Activated naive CD4-positive, alpha-beta T cell treated with Interleukin-2 at 50 U/mL for 16 hours (primary cell): ENCODE measurements at regions not wholly inside any gene's neighbourhood (a gene's known extent, or its start where the extent isn't known, plus 50 kb on each side); places are given as distances from the start of the nearest gene placed in this dataset.
"Not testable (repeated sequence)": the region's sequence is repeated elsewhere in the genome, so short reads cannot be mapped to it uniquely, and the experiment has no call there.

ENCODE experiments used
- DNase-seq: peaks from one replicate; pipeline ENCODE4 v3.0.0-alpha.2; 2020

DNA sequence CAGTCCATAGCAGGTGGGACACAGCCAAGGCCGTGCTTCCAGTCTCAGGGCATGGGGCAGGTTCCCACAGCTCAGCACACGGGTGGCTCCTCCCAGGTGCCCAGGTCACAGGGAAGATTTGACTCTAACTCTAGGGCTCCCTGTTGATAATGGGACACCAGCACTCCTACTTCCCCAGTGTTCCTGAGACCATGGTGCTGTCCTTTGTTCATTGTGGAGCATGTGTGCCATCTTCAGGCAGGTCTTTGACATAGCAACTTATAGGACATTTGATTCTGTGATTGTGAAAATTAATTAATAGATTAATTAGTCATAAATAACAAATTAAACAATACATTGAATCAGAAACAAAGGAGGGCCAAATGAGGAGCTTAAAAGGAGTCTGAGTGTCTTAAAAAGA, 635.0 kb downstream of the RPIA start:
- not testable (repeated sequence) for DNase-seq

DNA sequence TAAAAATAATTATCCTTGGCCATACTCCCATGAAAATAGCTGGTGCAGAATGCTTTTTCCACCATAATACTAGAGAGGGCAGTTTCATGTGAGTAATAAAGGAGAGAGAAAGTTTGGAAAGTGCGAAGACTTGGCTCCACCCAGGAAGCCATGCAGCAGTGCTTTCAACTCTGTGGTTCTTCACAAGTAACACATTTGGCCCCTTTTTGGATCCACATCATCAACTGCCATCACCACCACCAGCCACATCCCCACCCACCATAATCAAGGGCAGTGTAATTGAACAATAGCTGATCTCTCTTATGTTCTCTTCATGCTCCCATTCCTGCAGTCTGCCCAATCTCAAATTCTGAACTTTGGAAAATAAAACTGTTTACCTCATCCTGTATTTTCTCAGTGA, 637.3 kb downstream of the RPIA start:
- not testable (repeated sequence) for DNase-seq
